ENCODE measurements at regions not wholly inside any gene's neighbourhood (a gene's known extent, or its start where the extent isn't known, plus 50 kb on each side); places are given as distances from the start of the nearest gene placed in this dataset.

DNA sequence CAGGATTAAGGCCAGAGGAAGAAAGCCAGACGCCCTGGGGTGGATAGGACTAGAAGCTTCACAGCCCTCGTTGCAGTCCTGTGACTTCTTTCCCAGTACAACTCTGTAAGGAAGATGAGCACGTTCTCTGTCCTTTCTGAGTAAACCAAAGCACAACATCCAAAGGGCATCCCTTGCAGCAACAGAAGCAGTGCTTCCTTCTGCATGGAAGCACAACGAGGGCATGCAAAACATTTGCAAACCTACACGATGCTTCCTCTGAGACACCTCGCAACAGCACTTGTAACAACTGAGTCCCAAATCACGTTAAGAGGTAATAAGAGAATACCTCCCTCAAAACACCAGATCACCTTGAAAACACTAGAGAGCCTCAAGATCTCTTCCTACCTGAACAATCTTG lies 335.7 kb upstream of the RASGEF1B start:
- Histone ChIP-seq H3K9me3 (ENCODE audit: control insufficient read depth, insufficient read depth, low read length) (no peaks in the 10 kb centered on the region), H3F3A (ENCODE audit: control insufficient read depth, insufficient read depth) (no peaks in the 10 kb centered on the region), H3K36me3 (ENCODE audit: control insufficient read depth, low read length) (no peaks in the 10 kb centered on the region), H3K79me2 (ENCODE audit: control insufficient read depth, low read length) (no peaks in the 10 kb centered on the region), H3K27ac (ENCODE audit: low read depth, low read length) (no peak overlapping the region), H3K9me2 (replicated peaks; ENCODE audit: control insufficient read depth, low read length) (no peaks in the 10 kb centered on the region), H3K4me2 (ENCODE audit: low read length) (no peak overlapping the region), H3K4me1 (ENCODE audit: control insufficient read depth, low read length) (no peaks in the 10 kb centered on the region), H4K20me1 (ENCODE audit: control insufficient read depth, insufficient read depth, low read depth, low read length) (no peaks in the 10 kb centered on the region), H3K4me3 (ENCODE audit: low read length) (no peak overlapping the region), H3K27me3 (ENCODE audit: control insufficient read depth, low read length) (no peaks in the 10 kb centered on the region)
- no peak for TF ChIP-seq EZH2phosphoT487 (IDR thresholded peaks at IDR 0.05; ENCODE audit: borderline replicate concordance, low read length)
- TF ChIP-seq, protein P1, sequence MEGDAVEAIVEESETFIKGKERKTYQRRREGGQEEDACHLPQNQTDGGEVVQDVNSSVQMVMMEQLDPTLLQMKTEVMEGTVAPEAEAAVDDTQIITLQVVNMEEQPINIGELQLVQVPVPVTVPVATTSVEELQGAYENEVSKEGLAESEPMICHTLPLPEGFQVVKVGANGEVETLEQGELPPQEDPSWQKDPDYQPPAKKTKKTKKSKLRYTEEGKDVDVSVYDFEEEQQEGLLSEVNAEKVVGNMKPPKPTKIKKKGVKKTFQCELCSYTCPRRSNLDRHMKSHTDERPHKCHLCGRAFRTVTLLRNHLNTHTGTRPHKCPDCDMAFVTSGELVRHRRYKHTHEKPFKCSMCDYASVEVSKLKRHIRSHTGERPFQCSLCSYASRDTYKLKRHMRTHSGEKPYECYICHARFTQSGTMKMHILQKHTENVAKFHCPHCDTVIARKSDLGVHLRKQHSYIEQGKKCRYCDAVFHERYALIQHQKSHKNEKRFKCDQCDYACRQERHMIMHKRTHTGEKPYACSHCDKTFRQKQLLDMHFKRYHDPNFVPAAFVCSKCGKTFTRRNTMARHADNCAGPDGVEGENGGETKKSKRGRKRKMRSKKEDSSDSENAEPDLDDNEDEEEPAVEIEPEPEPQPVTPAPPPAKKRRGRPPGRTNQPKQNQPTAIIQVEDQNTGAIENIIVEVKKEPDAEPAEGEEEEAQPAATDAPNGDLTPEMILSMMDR (IDR thresholded peaks at IDR 0.05; ENCODE audit: low read depth, low read length, poor library complexity, severe bottlenecking) = no peak

DNA sequence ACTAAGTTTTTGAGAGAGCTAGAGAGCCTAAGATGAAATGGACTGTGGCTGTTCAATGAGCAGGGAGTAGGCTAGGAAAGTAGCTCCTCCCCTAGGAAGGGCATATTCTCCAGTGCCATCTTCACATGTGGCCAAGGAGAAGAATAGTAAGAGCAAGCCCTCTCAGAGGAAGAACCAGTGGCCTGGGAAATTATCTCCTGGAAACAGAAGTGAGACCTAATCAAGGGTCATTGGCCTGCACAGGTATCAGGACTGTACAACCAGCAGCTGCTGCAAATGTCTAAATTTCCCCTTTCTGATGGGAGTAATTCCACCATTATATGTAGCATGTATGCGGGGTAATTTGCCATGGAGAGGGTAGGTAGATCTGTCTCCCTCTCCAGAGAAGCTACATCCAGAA lies 334.8 kb upstream of the RASGEF1B start:
- Histone ChIP-seq H3F3A (ENCODE audit: control insufficient read depth, insufficient read depth) (no peaks in the 10 kb centered on the region), H3K27me3 (ENCODE audit: control insufficient read depth, low read length) (no peaks in the 10 kb centered on the region), H3K36me3 (ENCODE audit: control insufficient read depth, low read length) (no peaks in the 10 kb centered on the region), H4K20me1 (ENCODE audit: control insufficient read depth, insufficient read depth, low read depth, low read length) (no peaks in the 10 kb centered on the region), H3K4me3 (ENCODE audit: low read length) (no peak overlapping the region), H3K9me2 (replicated peaks; ENCODE audit: control insufficient read depth, low read length) (no peaks in the 10 kb centered on the region), H3K27ac (ENCODE audit: low read depth, low read length) (no peak overlapping the region), H3K9me3 (ENCODE audit: control insufficient read depth, insufficient read depth, low read length) (no peaks in the 10 kb centered on the region), H3K4me2 (ENCODE audit: low read length) (no peak overlapping the region), H3K79me2 (ENCODE audit: control insufficient read depth, low read length) (no peaks in the 10 kb centered on the region), H3K4me1 (ENCODE audit: control insufficient read depth, low read length) (no peaks in the 10 kb centered on the region)
- TF ChIP-seq, protein P1 (IDR thresholded peaks at IDR 0.05; ENCODE audit: low read depth, low read length, poor library complexity, severe bottlenecking) = no peak
- no peak for TF ChIP-seq EZH2phosphoT487 (IDR thresholded peaks at IDR 0.05; ENCODE audit: borderline replicate concordance, low read length)

DNA sequence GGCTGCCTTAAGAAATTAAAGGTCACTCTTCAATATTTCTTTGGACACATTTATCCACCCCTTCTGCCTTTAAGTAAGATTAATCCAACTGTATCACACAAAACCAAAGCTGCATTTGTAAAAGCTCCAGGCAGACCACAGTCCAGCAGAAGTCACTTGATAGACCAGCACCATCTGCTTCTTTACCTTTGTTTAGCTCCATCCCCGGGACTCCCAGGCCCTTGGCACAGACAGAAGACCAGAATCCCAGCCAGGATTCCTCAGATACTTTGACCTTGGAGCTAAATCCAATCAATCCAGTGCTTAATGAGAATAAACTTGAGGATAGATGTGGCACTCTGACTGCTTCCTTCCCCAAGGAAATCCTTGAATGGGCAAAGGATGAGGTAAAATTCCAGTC lies 333.1 kb upstream of the RASGEF1B start:
- Histone ChIP-seq H3K4me2 (ENCODE audit: low read length) (no peak overlapping the region), H4K20me1 (ENCODE audit: control insufficient read depth, insufficient read depth, low read depth, low read length) (no peaks in the 10 kb centered on the region), H3K27me3 (ENCODE audit: control insufficient read depth, low read length) (no peaks in the 10 kb centered on the region), H3K27ac (ENCODE audit: low read depth, low read length) (no peak overlapping the region), H3K79me2 (ENCODE audit: control insufficient read depth, low read length) (no peaks in the 10 kb centered on the region), H3K9me3 (ENCODE audit: control insufficient read depth, insufficient read depth, low read length) (no peaks in the 10 kb centered on the region), H3K4me1 (ENCODE audit: control insufficient read depth, low read length) (no peaks in the 10 kb centered on the region), H3K36me3 (ENCODE audit: control insufficient read depth, low read length) (no peaks in the 10 kb centered on the region), H3K4me3 (ENCODE audit: low read length) (no peak overlapping the region), H3F3A (ENCODE audit: control insufficient read depth, insufficient read depth) (no peaks in the 10 kb centered on the region), H3K9me2 (replicated peaks; ENCODE audit: control insufficient read depth, low read length) (no peaks in the 10 kb centered on the region)
- no peak for TF ChIP-seq EZH2phosphoT487 (IDR thresholded peaks at IDR 0.05; ENCODE audit: borderline replicate concordance, low read length)
- TF ChIP-seq, protein P1 (IDR thresholded peaks at IDR 0.05; ENCODE audit: low read depth, low read length, poor library complexity, severe bottlenecking) = no peak

Data from DOHH2 (cell line).